HK-2 (cell line): ENCODE measurements at regions not wholly inside any gene's neighbourhood (a gene's known extent, or its start where the extent isn't known, plus 50 kb on each side); places are given as distances from the start of the nearest gene placed in this dataset.

ENCODE experiments used
- DNase-seq: peaks from one replicate; pipeline ENCODE4 v3.0.0-alpha.2; 2018; ENCODE audit not compliant: unreplicated experiment

GRCh38 chr12:92032101-92032500, 113.5 kb downstream of the BTG1 start:
- no peak for DNase-seq

- DNase-seq = no peak
Observed at GRCh38 chr12:92030618-92031017, 115.0 kb downstream of the BTG1 start.

- no peak for DNase-seq
Observed at GRCh38 chr12:92029902-92030586, 115.6 kb downstream of the BTG1 start.

GRCh38 chr12:92029136-92029535, 116.5 kb downstream of the BTG1 start:
- no peak for DNase-seq

- no peak for DNase-seq
Observed at GRCh38 chr12:92028441-92028709, 117.3 kb downstream of the BTG1 start.

GRCh38 chr12:92027701-92028440, 117.8 kb downstream of the BTG1 start:
- no peak for DNase-seq

GRCh38 chr12:92027243-92027642, 118.4 kb downstream of the BTG1 start:
- no peak for DNase-seq

GRCh38 chr12:92025462-92026207, 120.0 kb downstream of the BTG1 start:
- no peak for DNase-seq

- no peak for DNase-seq
Observed at GRCh38 chr12:92022093-92022492, 123.6 kb downstream of the BTG1 start.

GRCh38 chr12:92021666-92022035, 124.0 kb downstream of the BTG1 start:
- no peak for DNase-seq

GRCh38 chr12:92020983-92021665, 124.5 kb downstream of the BTG1 start:
- DNase-seq = no peak

- DNase-seq = no peak
Observed at GRCh38 chr12:92019491-92020277, 126.0 kb downstream of the BTG1 start.

- DNase-seq = no peak
Observed at GRCh38 chr12:92012691-92013090, 133.0 kb downstream of the BTG1 start.

- DNase-seq = no peak
Observed at GRCh38 chr12:92010853-92011701, 134.6 kb downstream of the BTG1 start.

- DNase-seq = no peak
Observed at GRCh38 chr12:92010368-92010767, 135.3 kb downstream of the BTG1 start.

- no peak for DNase-seq
Observed at GRCh38 chr12:92008345-92008744, 137.3 kb downstream of the BTG1 start.

GRCh38 chr12:92007787-92008186, 137.9 kb downstream of the BTG1 start:
- no peak for DNase-seq

GRCh38 chr12:92003701-92004100, 141.9 kb downstream of the BTG1 start:
- DNase-seq = no peak

- no peak for DNase-seq
Observed at GRCh38 chr12:92002673-92003382, 142.8 kb downstream of the BTG1 start.

- no peak for DNase-seq
Observed at GRCh38 chr12:92002195-92002649, 143.4 kb downstream of the BTG1 start.
